ENCODE measurements at regions not wholly inside any gene's neighbourhood (a gene's known extent, or its start where the extent isn't known, plus 50 kb on each side); places are given as distances from the start of the nearest gene placed in this dataset.
"Not testable (repeated sequence)": the region's sequence is repeated elsewhere in the genome, so short reads cannot be mapped to it uniquely, and the experiment has no call there.

- DNase-seq (ENCODE audit: low spot score): no peak
- Histone ChIP-seq H3K27ac (no peak overlapping the region), H3K4me3 (no peak overlapping the region), H3K36me3 (no peaks in the 10 kb centered on the region), H3K27me3 (no peaks in the 10 kb centered on the region), H3K9me3 (no peaks in the 10 kb centered on the region), H3K4me1 (no peaks in the 10 kb centered on the region)
- TF ChIP-seq CTCF (IDR thresholded peaks at IDR 0.05): no peak
These were observed 103.2 kb upstream of the DYRK2 start for GRCh38 chr12:67545298-67545697.

- no peak for TF ChIP-seq CTCF (IDR thresholded peaks at IDR 0.05)
- H3K27me3 ChIP-seq: no peaks in the 10 kb centered on the region
These were observed 101.8 kb upstream of the DYRK2 start for GRCh38 chr12:67546746-67547145.

GRCh38 chr12:67555075-67555717, 93.3 kb upstream of the DYRK2 start:
- H3K4me1 ChIP-seq; H3K27ac ChIP-seq; H3K4me3 ChIP-seq; DNase-seq (ENCODE audit: low spot score); H3K36me3 ChIP-seq; H3K27me3 ChIP-seq: not testable (repeated sequence)
- H3K9me3 ChIP-seq: peaks cover 0 to 11% of the 10 kb centered on the region in 2 donors

More at GRCh38 chr12:67546746-67547145, 101.8 kb upstream of the DYRK2 start:
- Histone ChIP-seq H3K9me3 (peaks cover 0 to 5% of the 10 kb centered on the region in 2 donors), H3K4me1 (no peaks in the 10 kb centered on the region), H3K4me3 (no peak overlapping the region), H3K36me3 (no peaks in the 10 kb centered on the region), H3K27ac (no peak overlapping the region)
- DNase-seq (ENCODE audit: low spot score): no peak

- TF ChIP-seq CTCF (IDR thresholded peaks at IDR 0.05): no peak
- H3K9me3 ChIP-seq: peaks cover 0 to 20% of the 10 kb centered on the region in 2 donors
- no peaks in the 10 kb centered on the region for H3K27me3 ChIP-seq
These were observed 89.8 kb upstream of the DYRK2 start for GRCh38 chr12:67558775-67559174.

GRCh38 chr12:67559751-67560150, 88.8 kb upstream of the DYRK2 start:
- H3K36me3 ChIP-seq: no peaks in the 10 kb centered on the region
- H3K27ac ChIP-seq: no peak overlapping the region
- TF ChIP-seq CTCF (IDR thresholded peaks at IDR 0.05): no peak
- H3K4me1 ChIP-seq: no peaks in the 10 kb centered on the region
- H3K9me3 ChIP-seq: peaks cover 0 to 20% of the 10 kb centered on the region in 2 donors
- H3K27me3 ChIP-seq: no peaks in the 10 kb centered on the region
- no peak for DNase-seq (ENCODE audit: low spot score)
- H3K4me3 ChIP-seq: no peak overlapping the region

More at GRCh38 chr12:67558775-67559174, 89.8 kb upstream of the DYRK2 start:
- no peak overlapping the region for H3K4me3 ChIP-seq
- no peak overlapping the region for H3K27ac ChIP-seq
- H3K36me3 ChIP-seq: no peaks in the 10 kb centered on the region
- H3K4me1 ChIP-seq: no peaks in the 10 kb centered on the region
- DNase-seq (ENCODE audit: low spot score): no peak

GRCh38 chr12:67562513-67563287, 85.8 kb upstream of the DYRK2 start:
- no peaks in the 10 kb centered on the region for H3K27me3 ChIP-seq
- H3K4me1 ChIP-seq: no peaks in the 10 kb centered on the region
- DNase-seq (ENCODE audit: low spot score): no peak
- H3K27ac ChIP-seq: no peak overlapping the region
- H3K9me3 ChIP-seq: peaks cover 0 to 35% of the 10 kb centered on the region in 2 donors
- TF ChIP-seq CTCF (IDR thresholded peaks at IDR 0.05): no peak
- no peak overlapping the region for H3K4me3 ChIP-seq
- no peaks in the 10 kb centered on the region for H3K36me3 ChIP-seq
